ENCODE measurements at regions not wholly inside any gene's neighbourhood (a gene's known extent, or its start where the extent isn't known, plus 50 kb on each side); places are given as distances from the start of the nearest gene placed in this dataset.
A peak's percentile ranks its signal among the peaks of the same experiment; 100 is the strongest.
"Not testable (repeated sequence)": the region's sequence is repeated elsewhere in the genome, so short reads cannot be mapped to it uniquely, and the experiment has no call there.

DNA sequence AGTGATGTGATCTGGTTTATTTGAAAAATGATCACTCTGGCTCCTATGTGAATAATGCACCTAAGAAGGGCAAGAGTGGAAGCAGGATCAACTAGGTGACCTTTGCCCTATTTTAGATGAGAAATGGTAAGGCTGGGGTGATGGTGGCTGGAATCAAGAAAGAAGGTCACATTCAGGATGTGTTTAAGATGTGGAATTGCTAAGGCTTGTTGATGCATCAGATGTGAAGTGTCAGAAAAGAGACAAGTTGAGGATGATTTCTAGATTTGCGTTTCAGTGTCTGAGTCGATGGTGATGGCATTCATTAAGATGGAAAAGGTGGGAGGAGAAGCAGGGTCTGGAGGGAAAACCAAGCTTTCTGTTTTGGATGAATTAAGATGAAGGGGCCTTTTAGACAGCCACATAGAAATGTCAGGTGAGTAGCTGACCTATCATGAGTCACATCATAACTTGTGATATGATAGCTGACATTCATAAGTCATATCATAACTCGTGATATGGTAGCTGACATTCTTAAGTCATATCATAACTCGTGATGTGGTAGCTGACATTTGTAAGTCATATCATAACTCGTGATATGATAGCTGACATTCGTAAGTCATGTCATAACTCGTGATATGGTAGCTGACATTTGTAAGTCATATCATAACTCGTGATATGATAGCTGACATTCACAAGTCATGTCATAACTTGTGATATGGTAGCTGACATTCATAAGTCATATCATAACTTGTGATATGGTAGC is 101.2 kb upstream of the SEC11C start:
- no peak for DNase-seq

DNA sequence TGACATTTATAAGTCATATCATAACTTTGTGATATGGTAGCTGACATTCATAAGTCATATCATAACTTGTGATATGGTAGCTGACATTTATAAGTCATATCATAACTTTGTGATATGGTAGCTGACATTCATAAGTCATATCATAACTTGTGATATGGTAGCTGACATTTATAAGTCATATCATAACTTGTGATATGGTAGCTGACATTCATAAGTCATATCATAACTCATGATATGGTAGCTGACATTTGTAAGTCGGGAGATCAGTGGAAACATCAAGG is 100.7 kb upstream of the SEC11C start:
- not testable (repeated sequence) for DNase-seq

DNA sequence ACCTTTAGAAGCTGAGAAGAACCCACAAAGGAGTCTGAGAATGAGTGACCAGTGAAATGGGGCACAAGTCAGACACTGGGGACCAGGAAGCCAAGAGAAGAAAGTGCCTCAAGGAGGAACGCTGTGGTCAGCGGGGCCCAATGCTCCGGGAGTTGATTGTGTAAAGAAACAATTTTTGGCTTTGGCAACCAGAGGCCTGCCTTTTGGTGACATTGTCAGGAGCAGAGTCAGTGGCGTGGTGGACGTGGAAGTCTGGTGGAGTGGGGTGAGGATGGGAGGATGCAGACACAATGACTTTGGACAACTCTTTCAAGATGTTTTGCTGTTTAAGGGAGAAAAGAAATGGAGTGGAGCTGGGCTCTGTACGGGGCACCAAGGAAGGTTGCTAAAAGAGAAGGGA is 100.2 kb upstream of the SEC11C start:
- no peak for DNase-seq

DNA sequence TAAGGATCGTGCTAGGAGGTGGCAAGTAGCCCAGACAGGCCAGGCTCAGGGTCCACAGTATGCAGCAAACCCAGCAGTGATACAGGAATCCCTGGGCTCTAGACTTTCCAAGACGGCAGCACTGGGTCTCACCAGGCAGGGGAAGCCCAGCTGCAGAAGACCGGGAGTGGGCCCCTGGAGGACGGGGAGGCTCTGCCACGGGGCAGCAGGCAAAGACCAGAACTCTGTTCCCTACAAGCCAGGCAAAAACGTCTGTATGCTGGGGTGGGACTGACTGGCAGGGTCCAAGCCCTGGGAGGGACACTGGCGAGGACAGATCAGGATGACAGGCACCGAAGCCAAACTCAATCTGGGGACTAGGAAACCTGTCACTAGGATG is 98.9 kb upstream of the SEC11C start:
- DNase-seq, result no peak

DNA sequence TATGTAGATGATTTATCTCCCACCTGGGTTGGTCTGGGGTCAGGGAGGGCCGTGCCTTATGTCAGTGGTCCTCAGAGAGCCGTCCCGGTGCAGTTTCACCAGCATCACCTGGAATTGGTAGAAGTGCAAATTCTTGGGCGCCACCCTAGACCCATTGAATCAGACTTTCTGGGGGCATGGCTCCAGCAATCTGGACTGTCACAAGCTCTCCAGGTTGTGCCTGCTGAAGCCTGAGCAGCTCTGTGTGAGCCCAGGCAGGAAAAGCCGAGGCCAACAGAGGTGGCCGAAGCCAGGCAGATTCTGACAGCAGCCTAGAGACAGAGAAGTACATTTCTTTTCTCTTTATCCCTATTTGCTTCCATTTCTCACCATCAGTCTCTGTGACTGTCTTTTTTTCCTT is 98.4 kb upstream of the SEC11C start:
- no peak for DNase-seq

DNA sequence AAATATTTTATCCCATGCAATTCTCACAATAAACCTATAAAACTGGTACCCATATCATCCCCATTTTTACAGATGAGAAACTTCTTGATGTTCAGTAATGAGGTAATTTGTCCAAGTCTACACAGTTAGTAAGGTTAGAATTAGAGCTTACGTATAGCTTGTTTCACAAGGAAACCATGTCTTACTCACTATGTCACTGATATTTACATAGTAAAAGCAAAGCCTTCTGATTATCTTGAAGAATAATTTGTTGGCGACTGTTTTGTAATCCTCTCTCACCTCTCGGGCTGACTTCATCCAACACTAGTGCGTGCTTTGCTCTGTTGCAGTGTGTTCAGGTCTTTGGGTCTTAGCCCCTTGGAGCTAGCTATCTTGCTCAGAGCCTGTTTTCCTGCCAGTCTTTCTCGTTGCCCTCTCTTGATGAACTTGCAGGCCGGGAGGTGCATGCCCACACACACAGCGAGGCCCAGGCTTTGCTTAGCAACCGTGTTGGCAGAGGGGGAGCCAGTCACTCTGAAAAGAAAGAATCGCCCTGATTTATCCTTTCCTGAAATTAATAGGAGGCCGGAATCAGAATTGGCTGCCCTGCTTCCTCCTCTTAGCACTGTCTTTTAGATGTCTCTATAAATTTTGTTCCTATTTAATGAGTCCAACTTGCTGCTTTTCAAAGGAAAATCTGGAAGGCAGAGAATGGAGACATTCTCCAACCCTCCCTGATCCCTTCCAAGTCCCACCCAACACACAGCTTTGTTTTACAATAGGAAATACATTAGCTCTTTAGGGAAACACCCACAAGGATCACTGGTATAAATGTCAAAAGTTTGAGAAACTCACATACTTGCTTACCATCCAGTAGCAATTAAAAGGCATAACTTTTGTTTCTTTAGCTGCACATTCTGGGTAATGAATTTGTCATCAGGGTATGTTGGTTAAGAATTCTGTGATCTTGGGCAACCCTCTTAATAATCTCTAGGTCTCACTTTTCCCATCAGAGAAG is 97.6 kb upstream of the SEC11C start:
- no peak for DNase-seq

DNA sequence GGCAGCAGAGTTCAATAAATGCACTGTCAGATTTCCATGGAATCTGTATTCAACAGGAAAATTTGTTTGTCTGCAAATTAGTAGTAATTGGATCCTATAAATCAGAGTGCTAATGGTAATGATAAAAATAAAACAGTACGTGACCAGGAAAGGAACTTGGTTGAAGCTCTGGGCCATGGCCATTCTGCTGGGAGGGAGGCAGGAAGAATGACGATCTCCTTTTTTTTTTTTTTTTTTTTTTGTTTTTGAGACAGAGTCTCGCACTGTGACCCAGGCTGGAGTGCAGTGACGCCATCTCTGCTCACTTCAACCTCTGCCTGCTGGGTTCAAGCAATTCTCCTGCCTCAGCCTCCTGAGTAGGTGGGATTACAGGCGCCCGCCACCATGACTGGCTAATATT is 94.8 kb upstream of the SEC11C start:
- DNase-seq, result no peak

DNA sequence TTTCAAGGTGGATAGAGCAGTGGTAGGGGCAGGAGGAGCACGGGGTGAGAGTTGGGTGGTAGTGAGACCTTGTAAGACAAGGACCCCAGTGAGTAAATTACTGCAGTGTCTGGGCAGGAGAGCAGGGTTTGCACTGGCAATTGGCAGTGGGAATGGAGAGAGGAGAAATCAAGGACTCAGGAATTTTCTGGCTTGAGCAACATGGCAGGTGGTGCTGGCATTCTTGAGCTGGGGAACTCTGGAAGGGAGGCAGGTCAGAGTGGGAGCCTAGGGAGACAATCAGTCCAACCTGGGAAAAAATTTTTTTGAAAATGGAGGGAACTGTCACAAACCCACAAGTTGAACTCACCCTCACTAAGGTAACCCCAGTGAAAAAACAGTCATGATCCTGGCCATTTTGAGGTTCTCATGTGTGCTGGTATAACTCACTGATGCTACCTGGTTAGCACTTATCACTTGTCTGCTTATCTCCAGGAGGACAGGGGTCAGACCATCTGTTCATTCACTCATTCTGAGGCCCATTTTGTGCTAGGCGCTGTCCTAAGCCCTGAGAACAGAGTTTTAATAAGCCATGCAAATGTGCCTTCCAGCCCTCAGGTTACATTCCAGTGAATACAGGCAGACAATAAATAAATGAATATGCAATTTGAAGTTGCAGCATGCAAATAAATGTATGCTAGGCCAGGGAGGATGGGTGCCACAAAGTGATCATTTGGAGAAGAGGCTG is 92.2 kb upstream of the SEC11C start:
- no peak for DNase-seq

DNA sequence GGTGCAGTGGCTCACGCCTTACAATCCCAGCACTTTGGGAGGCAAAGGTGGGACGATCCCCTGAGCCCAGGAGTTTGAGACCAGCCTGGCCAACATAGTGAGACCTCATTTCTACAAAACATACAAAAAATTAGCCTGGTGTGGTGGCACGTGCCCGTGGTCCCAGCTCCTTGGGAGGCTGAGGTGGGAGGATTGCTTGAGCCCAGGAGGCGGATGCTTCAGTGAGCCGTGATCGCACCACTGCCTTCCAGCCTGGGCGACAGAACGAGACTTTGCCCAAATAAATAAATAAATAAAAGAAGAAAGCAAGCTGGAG is 91.7 kb upstream of the SEC11C start:
- DNase-seq, result no peak

DNA sequence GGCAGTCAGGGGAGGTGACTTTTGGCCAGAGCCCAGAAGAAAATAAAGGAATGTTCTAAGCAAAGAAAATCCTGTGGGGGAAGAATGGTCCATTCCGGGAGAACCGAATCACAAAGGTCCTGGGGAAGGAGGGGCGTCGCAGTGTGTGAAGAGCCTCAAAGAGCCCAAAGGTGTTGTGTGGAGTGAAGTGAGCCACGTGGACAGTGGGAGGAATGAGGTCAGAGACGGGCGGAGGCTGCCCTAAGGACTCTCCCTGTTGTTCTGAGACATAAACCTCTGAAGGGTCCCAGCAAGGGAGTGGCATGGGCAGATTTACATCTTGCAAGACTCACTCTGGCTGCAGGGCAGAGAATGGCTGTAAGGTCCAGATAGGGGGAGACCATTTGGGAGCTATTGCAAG is 91.3 kb upstream of the SEC11C start:
- DNase-seq, result no peak

DNA sequence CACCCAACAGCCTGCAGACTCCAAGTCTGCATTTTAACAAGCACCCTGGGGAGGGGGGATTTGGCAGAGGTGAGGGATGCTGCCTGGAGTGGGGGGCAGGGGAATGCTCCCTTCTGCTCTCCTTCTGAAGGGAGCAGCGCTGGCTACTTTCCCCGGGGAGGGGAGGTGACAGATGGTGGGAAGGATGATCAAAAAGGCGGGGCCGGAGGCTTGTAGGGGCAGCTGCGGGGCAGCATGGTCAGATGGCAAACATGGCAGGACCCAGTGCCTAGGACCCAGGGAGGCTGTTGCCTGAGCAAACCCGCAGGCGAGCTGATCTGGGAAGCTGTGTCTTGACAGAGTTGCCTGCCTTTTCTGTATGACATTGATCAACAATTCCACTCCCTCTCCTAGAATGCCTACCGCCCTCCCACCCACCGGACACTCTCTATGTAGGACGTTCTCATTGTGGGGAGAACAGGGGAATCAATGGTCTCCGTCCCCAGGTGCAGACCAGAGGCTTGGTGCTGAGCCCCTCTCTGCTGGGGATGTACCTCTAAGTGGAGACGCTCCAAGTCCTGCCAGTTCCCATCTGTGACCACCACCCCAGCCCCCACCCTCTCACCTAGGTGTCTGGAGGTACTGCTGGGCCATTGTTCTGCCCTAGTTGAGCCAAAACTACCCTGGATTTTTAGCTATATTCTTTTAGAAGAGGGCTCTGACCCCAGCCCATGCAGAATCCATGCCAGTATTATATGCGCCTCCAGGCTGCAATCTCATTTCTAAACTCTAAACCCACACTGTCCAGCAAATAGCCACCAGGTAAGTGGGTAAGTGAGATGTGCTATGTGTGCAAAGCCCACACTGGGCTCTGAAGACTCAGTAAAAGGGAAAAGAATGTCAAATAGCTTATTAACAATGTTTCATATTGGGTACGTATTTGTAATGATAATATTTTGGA is 89.7 kb upstream of the SEC11C start:
- DNase-seq, result no peak

DNA sequence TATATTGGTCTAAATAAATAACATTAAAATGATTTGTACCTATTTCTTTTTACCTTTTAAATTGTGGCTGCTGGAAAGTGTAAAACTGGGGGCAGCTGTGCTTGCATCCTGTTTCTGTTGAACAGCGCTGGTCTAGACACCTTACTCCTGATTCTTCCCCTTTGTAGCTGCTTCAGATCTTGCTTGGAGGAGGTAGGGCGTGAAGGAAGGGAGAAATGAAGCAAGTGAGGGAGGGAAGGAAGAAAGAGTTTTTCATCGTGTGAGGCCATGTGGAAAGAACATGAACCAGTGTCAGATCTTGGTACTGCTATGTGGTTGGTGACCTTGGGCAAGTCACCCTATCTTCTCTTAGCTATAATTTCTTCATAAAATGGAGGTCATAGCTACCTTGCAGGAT is 89.0 kb upstream of the SEC11C start:
- no peak for DNase-seq

DNA sequence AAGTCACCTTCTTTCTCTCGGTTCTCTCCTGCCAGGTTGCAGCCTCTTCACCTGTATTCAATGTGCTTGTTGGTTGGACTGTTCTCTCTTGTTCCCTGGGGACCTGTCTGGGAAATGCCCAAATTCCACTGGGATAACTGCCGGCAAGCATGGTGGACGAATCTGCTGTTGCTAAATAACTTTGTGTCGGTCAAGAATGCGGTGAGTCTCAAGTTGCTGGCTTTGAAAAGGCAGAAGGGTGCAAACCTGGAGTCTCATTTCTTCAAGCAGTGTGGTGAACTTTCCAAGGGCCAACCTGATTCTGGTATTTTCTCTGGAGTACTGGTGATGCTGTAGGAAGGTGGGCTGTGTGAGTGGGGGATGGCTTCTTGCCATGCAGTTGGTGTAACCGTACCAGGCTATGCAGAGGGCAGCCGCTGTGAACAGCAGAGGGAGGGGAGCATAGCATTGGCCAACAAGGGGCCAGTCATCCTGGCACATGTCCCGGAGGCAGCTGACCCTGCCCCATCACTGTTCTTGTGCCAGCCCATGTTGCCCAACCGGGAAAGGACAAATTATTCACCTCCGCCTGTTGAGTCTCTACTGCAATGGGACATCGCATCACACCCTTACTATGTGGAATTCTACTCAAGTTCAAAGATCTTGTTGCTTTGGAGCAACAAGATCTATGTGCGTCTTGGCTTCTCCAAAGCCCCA is 88.1 kb upstream of the SEC11C start:
- no peak for DNase-seq

DNA sequence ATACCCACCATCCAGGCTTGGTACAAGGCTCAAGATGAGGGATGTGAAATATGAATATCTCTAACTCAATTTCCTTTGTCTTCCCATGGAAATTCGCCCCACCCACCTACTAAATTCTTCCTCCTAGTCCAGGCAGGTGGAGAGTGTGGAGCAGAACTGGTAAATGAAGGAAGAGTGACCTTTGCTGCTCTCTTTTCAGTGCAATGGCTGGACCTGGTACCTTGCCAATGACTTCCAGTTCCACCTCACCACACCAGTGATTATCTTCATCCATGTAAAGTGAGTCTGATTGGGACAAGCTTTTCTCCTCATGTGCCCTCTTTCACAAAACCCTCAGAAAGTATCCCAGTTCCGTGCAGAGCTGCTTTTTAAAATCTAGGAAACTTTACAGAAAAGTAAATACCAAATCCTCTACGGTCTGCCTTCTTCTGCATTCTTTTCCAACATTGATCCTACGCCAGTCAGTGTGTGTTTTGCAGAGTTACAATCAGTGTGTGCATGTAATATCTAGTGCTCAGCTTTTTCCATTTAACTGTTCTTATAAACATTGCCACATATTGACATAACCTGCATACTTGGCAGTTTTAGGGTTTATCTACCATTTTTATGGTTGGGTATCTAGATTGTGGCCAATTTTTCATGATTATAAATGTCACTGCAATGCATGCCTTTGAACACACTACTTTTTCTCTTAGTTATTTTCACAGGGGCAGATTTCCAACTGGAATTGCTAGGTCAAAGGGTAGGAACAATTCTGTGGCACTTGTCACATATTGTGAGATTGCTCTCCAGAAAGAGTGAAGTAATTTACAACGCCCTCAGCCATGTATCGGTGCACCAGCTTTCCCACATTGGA is 86.5 kb upstream of the SEC11C start:
- DNase-seq, result no peak

DNA sequence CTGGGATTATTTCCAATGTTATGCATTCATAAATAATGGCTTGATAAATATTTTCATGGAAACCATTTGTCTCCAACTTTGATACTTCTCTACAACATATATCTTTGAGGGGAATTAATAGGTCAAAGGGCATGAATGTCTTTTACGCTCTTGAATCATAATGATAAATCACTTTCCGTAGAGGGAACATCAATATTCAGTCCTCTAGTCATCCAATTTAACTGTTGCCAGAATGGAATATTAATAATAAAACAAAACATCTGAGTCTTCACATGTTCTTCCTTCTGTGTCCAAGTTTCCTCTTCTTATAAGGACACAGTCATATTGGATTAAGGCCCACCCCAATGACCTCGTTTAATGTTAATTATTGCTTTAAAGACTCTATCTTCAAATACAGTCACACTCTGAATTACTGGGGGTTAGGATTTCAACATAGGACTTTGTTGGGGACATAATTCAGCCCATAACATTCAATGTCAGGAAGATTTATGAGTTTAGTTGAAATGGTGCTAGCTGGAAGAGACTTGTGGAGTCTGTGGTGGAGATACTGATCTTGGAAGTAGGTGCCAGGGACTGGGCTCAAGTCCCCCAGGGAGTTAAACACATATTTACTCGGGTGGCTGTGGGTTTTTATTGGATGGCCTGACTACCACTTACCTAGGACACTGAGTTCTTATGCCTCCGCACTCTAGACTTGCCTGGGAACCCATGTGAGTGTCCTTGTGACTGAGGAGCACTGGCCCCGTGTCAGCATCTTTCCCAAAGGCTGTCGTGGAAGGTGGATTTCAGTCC is 85.0 kb upstream of the SEC11C start:
- DNase-seq, result no peak

DNA sequence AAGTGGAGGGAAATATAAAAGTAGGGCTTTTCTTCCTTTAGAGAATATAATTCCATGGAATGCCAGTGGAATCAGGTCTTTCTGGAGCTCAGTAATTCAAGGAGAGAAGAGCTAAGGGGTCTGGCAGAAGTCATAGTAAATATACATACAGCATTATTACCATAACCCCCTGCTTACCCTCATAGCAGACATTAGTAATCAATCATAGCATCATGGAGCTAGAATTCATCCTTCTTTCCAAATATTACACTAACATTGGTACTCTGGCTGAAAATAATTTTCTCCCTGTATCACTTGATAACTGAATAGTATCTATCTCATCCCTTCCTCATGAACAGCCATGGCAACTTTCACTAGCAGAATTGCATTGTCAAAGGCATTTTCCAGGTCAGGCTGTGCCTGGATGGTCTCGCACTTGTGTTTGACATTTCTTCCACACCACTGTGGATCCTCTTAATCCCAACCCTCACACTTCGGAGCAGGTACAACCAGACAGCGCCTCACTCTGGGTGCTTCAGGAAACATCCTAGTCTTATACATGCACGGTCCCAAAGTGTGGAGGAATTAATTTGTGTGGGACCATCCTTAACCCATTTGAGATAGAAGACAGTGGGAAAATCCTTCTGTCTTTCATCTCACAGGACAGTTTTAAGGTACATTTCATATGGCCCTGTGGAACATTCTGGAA is 84.2 kb upstream of the SEC11C start:
- DNase-seq, result peak in 1 of 4 experiments; percentile 7

DNA sequence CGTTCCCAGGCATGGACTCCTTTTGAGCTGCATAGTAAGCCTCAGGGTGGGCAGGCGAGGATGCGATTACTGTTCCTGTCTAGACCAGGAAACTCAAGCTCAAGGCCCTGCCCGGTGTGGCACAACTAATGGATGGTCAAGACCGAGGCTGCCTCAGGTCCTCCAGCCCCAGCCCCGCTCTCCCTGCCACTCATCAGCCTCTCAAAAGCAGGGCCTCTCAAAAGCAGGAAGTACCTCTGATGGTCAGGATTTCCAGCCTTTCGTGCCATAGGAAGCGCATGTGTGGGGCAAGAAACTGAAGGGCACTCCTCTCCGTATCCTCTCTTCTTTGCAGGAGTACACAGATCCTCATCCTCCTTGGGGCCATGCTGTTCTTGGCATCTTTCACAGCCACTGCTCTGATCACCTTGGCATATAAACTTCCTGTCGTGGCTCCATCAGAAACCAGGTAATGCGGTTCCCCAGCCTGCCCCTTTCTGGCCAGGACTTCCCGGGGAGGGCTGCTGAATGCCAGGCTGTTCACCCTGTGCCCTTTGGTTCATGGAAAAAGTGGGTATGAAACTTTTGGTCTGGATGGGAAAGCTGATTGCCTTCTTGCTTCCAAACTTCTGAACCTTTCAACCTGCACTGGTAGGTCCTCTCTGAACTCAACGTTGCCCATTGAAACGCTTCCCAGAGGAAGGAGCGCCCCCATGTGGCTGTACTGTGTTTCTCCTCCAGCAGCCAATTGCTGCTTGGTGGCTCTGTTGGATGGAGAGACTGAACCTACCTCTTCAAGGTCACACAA is 82.8 kb upstream of the SEC11C start:
- DNase-seq, result peak; percentile 78 to 85 (median 84)

DNA sequence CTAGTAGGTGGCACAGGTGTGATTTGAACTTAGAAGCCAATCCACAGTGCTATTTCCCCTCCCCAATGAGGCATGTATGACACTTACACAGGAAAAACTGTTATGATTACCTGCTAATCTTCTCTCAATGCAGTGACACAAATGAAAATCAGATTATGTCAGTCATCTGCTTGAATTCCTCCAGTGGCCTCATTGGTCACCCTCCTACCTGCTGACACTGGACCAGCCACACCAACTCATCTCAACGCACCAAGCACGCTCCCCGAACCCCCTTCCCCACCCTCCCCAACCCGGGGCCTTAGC is 82.2 kb upstream of the SEC11C start:
- no peak for DNase-seq

DNA sequence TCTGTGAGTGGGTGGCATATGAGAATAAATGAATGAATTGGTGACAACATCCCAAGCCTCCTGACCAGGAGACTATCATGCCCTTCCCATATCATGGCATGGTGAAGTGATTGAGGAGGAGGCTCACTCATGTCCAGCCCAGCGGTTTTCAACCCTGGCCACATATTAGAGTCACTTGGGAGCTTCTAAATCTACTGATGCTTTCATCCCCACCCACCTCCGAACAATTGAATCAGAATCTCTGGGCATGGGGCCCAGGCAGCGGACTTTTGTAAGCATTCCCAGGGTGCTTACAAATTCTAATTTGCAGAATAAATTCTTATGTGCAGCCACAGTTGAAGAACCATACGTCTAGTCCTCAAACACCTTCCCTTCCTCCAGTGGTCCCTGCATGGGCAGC is 81.7 kb upstream of the SEC11C start:
- DNase-seq, result no peak

Measured in suppressor macrophage (primary cell).